GM12872 (cell line): ENCODE measurements at regions not wholly inside any gene's neighbourhood (a gene's known extent, or its start where the extent isn't known, plus 50 kb on each side); places are given as distances from the start of the nearest gene placed in this dataset.

Source experiments
- CTCF ChIP-seq: IDR thresholded peaks from 3 replicates; pipeline ENCODE4 v1.5.1; 2011; ENCODE audit warnings: low read depth, mild to moderate bottlenecking, low read length, moderate library complexity; ENCODE audit not compliant: insufficient read depth

- no peak for TF ChIP-seq CTCF
Measured at GRCh38 chr2:55973673-55974072, 50.1 kb upstream of the EFEMP1 start.

GRCh38 chr2:55976681-55977080 lies 53.1 kb upstream of the EFEMP1 start:
- TF ChIP-seq CTCF, result no peak

GRCh38 chr2:55985406-55985805 lies 61.8 kb upstream of the EFEMP1 start:
- TF ChIP-seq CTCF, result no peak

- TF ChIP-seq CTCF, result no peak
Measured at GRCh38 chr2:55986001-55986400, 62.4 kb upstream of the EFEMP1 start.

GRCh38 chr2:55986700-55987440 lies 63.3 kb upstream of the EFEMP1 start:
- no peak for TF ChIP-seq CTCF

- TF ChIP-seq CTCF, result no peak
Measured at GRCh38 chr2:55989405-55989804, 65.8 kb upstream of the EFEMP1 start.

- TF ChIP-seq CTCF, result no peak
Measured at GRCh38 chr2:55992455-55992854, 68.9 kb upstream of the EFEMP1 start.
